ENCODE measurements at regions not wholly inside any gene's neighbourhood (a gene's known extent, or its start where the extent isn't known, plus 50 kb on each side); places are given as distances from the start of the nearest gene placed in this dataset.

- Histone ChIP-seq H3K36me3 (no peaks in the 10 kb centered on the region), H3K9me3 (no peaks in the 10 kb centered on the region), H3K4me1 (no peaks in the 10 kb centered on the region), H3K27me3 (no peaks in the 10 kb centered on the region), H3K4me3 (no peak overlapping the region), H3K27ac (no peak overlapping the region)
- TF ChIP-seq, protein P1, sequence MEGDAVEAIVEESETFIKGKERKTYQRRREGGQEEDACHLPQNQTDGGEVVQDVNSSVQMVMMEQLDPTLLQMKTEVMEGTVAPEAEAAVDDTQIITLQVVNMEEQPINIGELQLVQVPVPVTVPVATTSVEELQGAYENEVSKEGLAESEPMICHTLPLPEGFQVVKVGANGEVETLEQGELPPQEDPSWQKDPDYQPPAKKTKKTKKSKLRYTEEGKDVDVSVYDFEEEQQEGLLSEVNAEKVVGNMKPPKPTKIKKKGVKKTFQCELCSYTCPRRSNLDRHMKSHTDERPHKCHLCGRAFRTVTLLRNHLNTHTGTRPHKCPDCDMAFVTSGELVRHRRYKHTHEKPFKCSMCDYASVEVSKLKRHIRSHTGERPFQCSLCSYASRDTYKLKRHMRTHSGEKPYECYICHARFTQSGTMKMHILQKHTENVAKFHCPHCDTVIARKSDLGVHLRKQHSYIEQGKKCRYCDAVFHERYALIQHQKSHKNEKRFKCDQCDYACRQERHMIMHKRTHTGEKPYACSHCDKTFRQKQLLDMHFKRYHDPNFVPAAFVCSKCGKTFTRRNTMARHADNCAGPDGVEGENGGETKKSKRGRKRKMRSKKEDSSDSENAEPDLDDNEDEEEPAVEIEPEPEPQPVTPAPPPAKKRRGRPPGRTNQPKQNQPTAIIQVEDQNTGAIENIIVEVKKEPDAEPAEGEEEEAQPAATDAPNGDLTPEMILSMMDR (IDR thresholded peaks at IDR 0.05), result no peak
- intact Hi-C loops (cut with DNase I), result no loop called here
- DNase-seq (no peak), ATAC-seq (no peak)
These were observed 642.1 kb upstream of the ADGRL2 start for GRCh38 chr1:81158592-81158991.

DNA sequence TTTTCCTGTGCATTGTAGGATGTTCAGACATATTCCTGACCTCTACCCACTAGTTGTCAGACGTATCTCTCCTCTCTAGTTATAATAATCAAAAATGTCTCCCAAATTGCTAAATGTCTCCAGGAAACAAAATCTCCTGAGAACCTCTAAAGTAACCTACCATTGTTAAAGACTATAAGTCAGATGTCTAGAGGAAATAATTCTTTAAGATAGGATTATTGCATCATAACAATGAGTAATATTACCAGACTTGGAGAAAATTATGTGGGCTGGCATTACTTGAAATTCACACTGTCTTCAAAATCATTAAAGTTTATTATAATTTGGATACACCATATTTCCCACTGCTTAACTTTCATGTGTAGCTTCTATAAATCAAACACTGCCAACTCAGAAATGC, 643.0 kb upstream of the ADGRL2 start:
- intact Hi-C loops (cut with DNase I), result no loop called here
- H3K9me3 ChIP-seq, result no peaks in the 10 kb centered on the region
- no peaks in the 10 kb centered on the region for H3K4me1 ChIP-seq
- no peak for ATAC-seq
- no peak for DNase-seq
- H3K27me3 ChIP-seq, result no peaks in the 10 kb centered on the region
- H3K27ac ChIP-seq, result no peak overlapping the region
- no peak overlapping the region for H3K4me3 ChIP-seq
- no peaks in the 10 kb centered on the region for H3K36me3 ChIP-seq
- TF ChIP-seq, protein P1 (IDR thresholded peaks at IDR 0.05), result no peak

- no peaks in the 10 kb centered on the region for H3K9me3 ChIP-seq
- TF ChIP-seq, protein P1 (IDR thresholded peaks at IDR 0.05), result no peak
- H3K27ac ChIP-seq, result no peak overlapping the region
- H3K4me3 ChIP-seq, result no peak overlapping the region
- no peaks in the 10 kb centered on the region for H3K27me3 ChIP-seq
- DNase-seq, result no peak
- intact Hi-C loops (cut with DNase I), result no loop called here
- no peak for ATAC-seq
- no peaks in the 10 kb centered on the region for H3K36me3 ChIP-seq
- no peaks in the 10 kb centered on the region for H3K4me1 ChIP-seq
These were observed 643.8 kb upstream of the ADGRL2 start for GRCh38 chr1:81156887-81157286.

- TF ChIP-seq, protein P1 (IDR thresholded peaks at IDR 0.05), result no peak
- no peaks in the 10 kb centered on the region for H3K36me3 ChIP-seq
- intact Hi-C loops (cut with DNase I), result no loop called here
- H3K4me3 ChIP-seq, result no peak overlapping the region
- H3K27me3 ChIP-seq, result no peaks in the 10 kb centered on the region
- DNase-seq (no peak), ATAC-seq (no peak)
- H3K27ac ChIP-seq, result no peak overlapping the region
- H3K4me1 ChIP-seq, result no peaks in the 10 kb centered on the region
- no peaks in the 10 kb centered on the region for H3K9me3 ChIP-seq
These were observed 645.6 kb upstream of the ADGRL2 start for GRCh38 chr1:81155131-81155530.

DNA sequence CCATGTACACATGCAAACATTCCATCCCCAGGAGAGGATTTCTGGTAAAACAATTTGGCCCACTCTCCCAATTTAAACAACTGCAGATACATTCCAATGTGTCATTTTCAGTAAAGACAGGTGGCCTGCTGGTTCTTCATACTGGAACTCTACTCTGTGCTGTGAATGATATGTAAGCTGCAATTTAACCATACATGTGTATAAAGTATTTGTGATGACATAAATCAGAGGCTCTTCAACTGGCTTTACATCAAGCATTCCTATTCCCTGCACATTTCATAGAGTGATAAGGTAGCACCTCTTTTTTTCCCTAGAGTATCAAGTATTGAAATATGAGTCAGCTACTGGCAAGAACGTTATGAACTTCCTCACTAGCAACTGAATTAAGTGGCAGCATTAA, 649.5 kb upstream of the ADGRL2 start:
- TF ChIP-seq, protein P1 (IDR thresholded peaks at IDR 0.05), result no peak
- ATAC-seq, result no peak
- no peaks in the 10 kb centered on the region for H3K27me3 ChIP-seq

DNA sequence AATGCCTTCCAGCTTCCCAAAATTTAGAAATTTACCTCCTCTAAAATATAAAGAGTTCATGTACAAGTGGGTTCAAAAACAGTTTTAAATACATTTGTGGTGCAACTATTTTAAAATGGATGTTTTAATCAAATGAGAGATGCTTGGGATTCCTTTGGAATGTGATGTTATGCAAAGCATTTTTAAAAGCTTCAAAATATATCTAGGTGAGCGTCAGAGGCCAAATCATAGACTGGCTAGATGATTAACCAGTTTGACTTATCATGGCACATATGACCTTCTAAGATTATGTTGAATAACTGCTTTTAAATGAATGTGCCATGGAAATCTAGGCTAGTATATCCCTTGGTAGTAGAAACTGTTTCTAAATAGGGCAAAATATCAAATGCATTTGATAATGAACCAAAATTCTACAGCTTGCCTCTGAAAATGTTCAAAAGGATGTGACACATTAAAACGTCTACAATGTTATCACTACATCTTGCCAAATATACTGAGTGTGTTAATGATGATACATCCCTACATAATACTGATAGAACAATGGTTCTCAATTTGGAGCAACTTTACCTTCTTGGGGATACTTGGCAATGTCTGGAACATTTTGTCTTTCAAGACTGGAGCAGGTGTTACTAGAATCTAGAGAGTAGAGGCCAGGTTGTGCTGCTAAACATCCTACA, 650.9 kb upstream of the ADGRL2 start:
- Histone ChIP-seq H3K4me1 (no peaks in the 10 kb centered on the region), H3K36me3 (no peaks in the 10 kb centered on the region), H3K4me3 (no peak overlapping the region), H3K27ac (no peak overlapping the region), H3K9me3 (no peaks in the 10 kb centered on the region), H3K27me3 (no peaks in the 10 kb centered on the region)
- no peak for DNase-seq
- intact Hi-C loops (cut with DNase I), result no loop called here
- TF ChIP-seq, protein P1 (IDR thresholded peaks at IDR 0.05), result no peak
- ATAC-seq, result no peak

More for the DNA sequence above, 649.5 kb upstream of the ADGRL2 start:
- Histone ChIP-seq H3K36me3 (no peaks in the 10 kb centered on the region), H3K9me3 (no peaks in the 10 kb centered on the region), H3K4me1 (no peaks in the 10 kb centered on the region), H3K4me3 (no peak overlapping the region), H3K27ac (no peak overlapping the region)
- intact Hi-C loops (cut with DNase I), result no loop called here
- DNase-seq, result no peak
